WTC11 (cell line): ENCODE measurements at regions not wholly inside any gene's neighbourhood (a gene's known extent, or its start where the extent isn't known, plus 50 kb on each side); places are given as distances from the start of the nearest gene placed in this dataset.

Experiments
- ATAC-seq: fragments of 200-7000 bp; cut with Tn5 transposase; 2 replicates; pipeline ENCODE4 v1.10.0; 2021; ENCODE audit warnings: mild to moderate bottlenecking, moderate library complexity
- CTCF ChIA-PET: fragments of 300-600 bp; sonication (Branson Sonifier 250); formaldehyde crosslinking; loops from one replicate; lab custom pipeline; 2021; ENCODE audit warnings: antibody characterized with exemption; lab: Charles Lee
- POLR2A ChIA-PET: fragments of 350-600 bp; sonication (Branson Sonifier 250); formaldehyde crosslinking; loops from one replicate; lab custom pipeline; 2021; ENCODE audit warnings: antibody characterized with exemption; lab: Charles Lee
- DNase-seq: peaks from one replicate; pipeline ENCODE4 v3.0.0; 2021; ENCODE audit warnings: low spot score
- H3K27ac Mint-ChIP-seq: 2 replicates; pipeline ENCODE4 v1.8.0; 2021; ENCODE audit warnings: mixed read lengths
- H3K27me3 Mint-ChIP-seq: 2 replicates; pipeline ENCODE4 v1.8.0; 2021; ENCODE audit warnings: low read depth, mild to moderate bottlenecking, moderate library complexity, mixed read lengths
- H3K36me3 Mint-ChIP-seq: 2 replicates; pipeline ENCODE4 v1.8.0; 2021; ENCODE audit warnings: mixed read lengths
- H3K4me1 Mint-ChIP-seq: 2 replicates; pipeline ENCODE4 v1.8.0; 2022; ENCODE audit warnings: mixed read lengths
- H3K4me3 Mint-ChIP-seq: 2 replicates; pipeline ENCODE4 v1.8.0; 2021; ENCODE audit warnings: mild to moderate bottlenecking, moderate library complexity, mixed read lengths
- H3K9me3 Mint-ChIP-seq: 2 replicates; pipeline ENCODE4 v1.8.0; 2021; ENCODE audit warnings: mixed read lengths
- CREM ChIP-seq: sonication (generic); formaldehyde crosslinking; IDR thresholded peaks from 2 replicates; pipeline ENCODE4 v1.8.1; 2022; ENCODE audit warnings: mild to moderate bottlenecking, missing genetic modification reagents, moderate library complexity
- ELF4 ChIP-seq: sonication (generic); formaldehyde crosslinking; IDR thresholded peaks from 2 replicates; pipeline ENCODE4 v1.8.1; 2022; ENCODE audit warnings: low read depth, mild to moderate bottlenecking, moderate library complexity, missing genetic modification reagents
- GABPB1 ChIP-seq: sonication (generic); formaldehyde crosslinking; IDR thresholded peaks from 2 replicates; pipeline ENCODE4 v1.8.1; 2023; ENCODE audit warnings: mild to moderate bottlenecking, missing genetic modification reagents
- NR1H2 ChIP-seq: sonication (generic); formaldehyde crosslinking; IDR thresholded peaks from 2 replicates; pipeline ENCODE4 v1.9.0; 2021; ENCODE audit warnings: mild to moderate bottlenecking, moderate library complexity, missing genetic modification reagents
- OVOL2 ChIP-seq: fragments of 250-450 bp; sonication (Bioruptor Pico); IDR thresholded peaks from 2 replicates; pipeline ENCODE4 v1.9.0; 2021; ENCODE audit warnings: mild to moderate bottlenecking, borderline replicate concordance
- PRRX2 ChIP-seq: fragments of 250-450 bp; sonication (Bioruptor Pico); IDR thresholded peaks from 2 replicates; pipeline ENCODE4 v1.8.0; 2021; ENCODE audit warnings: mild to moderate bottlenecking
- SP1 ChIP-seq: sonication (generic); formaldehyde crosslinking; conservative IDR thresholded peaks from 2 replicates; pipeline ENCODE4 v1.8.1; 2022; ENCODE audit warnings: missing genetic modification reagents
- TEAD1 ChIP-seq: sonication (generic); formaldehyde crosslinking; IDR thresholded peaks from 2 replicates; pipeline ENCODE4 v1.8.0; 2022; ENCODE audit warnings: mild to moderate bottlenecking, missing genetic modification reagents
- TEAD4 ChIP-seq: sonication (generic); formaldehyde crosslinking; IDR thresholded peaks from 2 replicates; pipeline ENCODE4 v1.8.0; 2022; ENCODE audit warnings: mild to moderate bottlenecking, missing genetic modification reagents
- ZNF232 ChIP-seq: sonication (generic); formaldehyde crosslinking; IDR thresholded peaks from 2 replicates; pipeline ENCODE4 v1.8.0; 2022; ENCODE audit warnings: mild to moderate bottlenecking, missing genetic modification reagents
- ZNF317 ChIP-seq: sonication (generic); formaldehyde crosslinking; IDR thresholded peaks from 2 replicates; pipeline ENCODE4 v1.8.1; 2023; ENCODE audit warnings: low read depth, mild to moderate bottlenecking, moderate library complexity, missing genetic modification reagents, borderline replicate concordance
- ZNF423 ChIP-seq: fragments of 250-450 bp; sonication (Bioruptor Pico); IDR thresholded peaks from 2 replicates; pipeline ENCODE4 v2.1.2; 2022; ENCODE audit warnings: mild to moderate bottlenecking, moderate library complexity
- TF ChIP-seq, protein P1 (sequence below): fragments of 250-450 bp; sonication (Bioruptor Pico); IDR thresholded peaks from 2 replicates; pipeline ENCODE4 v1.9.0; 2021; ENCODE audit warnings: moderate library complexity, mild to moderate bottlenecking, inconsistent platforms, borderline replicate concordance
- TF ChIP-seq, protein P2 (sequence below): sonication (generic); formaldehyde crosslinking; IDR thresholded peaks from 2 replicates; pipeline ENCODE4 v1.8.1; 2023; ENCODE audit warnings: mild to moderate bottlenecking, missing genetic modification reagents, moderate library complexity
- TF ChIP-seq, protein P3 (sequence below): sonication (generic); formaldehyde crosslinking; IDR thresholded peaks from 2 replicates; pipeline ENCODE4 v1.8.1; 2022; ENCODE audit warnings: mild to moderate bottlenecking, missing genetic modification reagents, moderate library complexity, borderline replicate concordance
- TF ChIP-seq, protein P4 (sequence below): sonication (generic); formaldehyde crosslinking; IDR thresholded peaks from 2 replicates; pipeline ENCODE4 v1.8.0; 2023; ENCODE audit warnings: missing genetic modification reagents, mild to moderate bottlenecking, borderline replicate concordance
- TF ChIP-seq, protein P5 (sequence below): fragments of 250-450 bp; sonication (Bioruptor Pico); conservative IDR thresholded peaks from 2 replicates; pipeline ENCODE4 v1.9.0; 2021; ENCODE audit warnings: mild to moderate bottlenecking
- TF ChIP-seq, protein P6 (sequence below): fragments of 250-450 bp; sonication (Bioruptor Pico); IDR thresholded peaks from 2 replicates; pipeline ENCODE4 v1.9.0; 2021; ENCODE audit warnings: mild to moderate bottlenecking
- TF ChIP-seq, protein P7 (sequence below): sonication (generic); formaldehyde crosslinking; IDR thresholded peaks from 2 replicates; pipeline ENCODE4 v1.8.1; 2022; ENCODE audit warnings: low read depth, mild to moderate bottlenecking, moderate library complexity, missing genetic modification reagents, borderline replicate concordance

DNA sequence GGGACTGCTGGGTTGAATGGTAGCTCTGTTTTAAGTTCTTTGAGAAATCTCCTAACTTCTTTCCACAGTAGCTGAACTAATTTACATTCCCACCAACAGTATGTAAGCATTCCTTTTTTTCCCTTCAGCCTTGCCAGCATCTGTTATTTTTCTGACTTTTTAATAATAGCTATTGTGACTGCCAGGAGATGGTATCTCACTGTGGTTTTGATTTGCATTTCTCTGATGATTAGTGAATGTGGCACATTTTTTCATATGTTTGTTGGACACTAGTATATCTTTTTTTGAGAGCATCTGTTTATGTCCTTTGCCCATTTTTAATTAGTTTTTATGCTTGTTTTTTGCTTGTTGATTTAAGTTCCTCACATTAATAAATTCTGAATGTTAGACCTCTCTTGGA, 990.8 kb downstream of the GATA3 start:
- Mint-ChIP-seq H3K36me3 (no peaks in the 10 kb centered on the region), H3K27ac (no peak overlapping the region), H3K4me1 (no peaks in the 10 kb centered on the region), H3K4me3 (no peak overlapping the region), H3K9me3 (peaks cover 24% of the 10 kb centered on the region), H3K27me3 (no peaks in the 10 kb centered on the region)
- DNase-seq, result no peak
- CTCF ChIA-PET, result no interaction called here
- no peak for ATAC-seq
- POLR2A ChIA-PET, result no interaction called here
- TF ChIP-seq, protein P1, sequence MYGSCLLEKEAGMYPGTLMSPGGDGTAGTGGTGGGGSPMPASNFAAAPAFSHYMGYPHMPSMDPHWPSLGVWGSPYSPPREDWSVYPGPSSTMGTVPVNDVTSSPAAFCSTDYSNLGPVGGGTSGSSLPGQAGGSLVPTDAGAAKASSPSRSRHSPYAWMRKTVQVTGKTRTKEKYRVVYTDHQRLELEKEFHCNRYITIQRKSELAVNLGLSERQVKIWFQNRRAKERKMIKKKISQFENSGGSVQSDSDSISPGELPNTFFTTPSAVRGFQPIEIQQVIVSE (CRISPR knock-in tag), result no peak
- TF ChIP-seq ZNF317 (CRISPR knock-in tag) (peak; percentile 71), ZNF232 (no peak)

DNA sequence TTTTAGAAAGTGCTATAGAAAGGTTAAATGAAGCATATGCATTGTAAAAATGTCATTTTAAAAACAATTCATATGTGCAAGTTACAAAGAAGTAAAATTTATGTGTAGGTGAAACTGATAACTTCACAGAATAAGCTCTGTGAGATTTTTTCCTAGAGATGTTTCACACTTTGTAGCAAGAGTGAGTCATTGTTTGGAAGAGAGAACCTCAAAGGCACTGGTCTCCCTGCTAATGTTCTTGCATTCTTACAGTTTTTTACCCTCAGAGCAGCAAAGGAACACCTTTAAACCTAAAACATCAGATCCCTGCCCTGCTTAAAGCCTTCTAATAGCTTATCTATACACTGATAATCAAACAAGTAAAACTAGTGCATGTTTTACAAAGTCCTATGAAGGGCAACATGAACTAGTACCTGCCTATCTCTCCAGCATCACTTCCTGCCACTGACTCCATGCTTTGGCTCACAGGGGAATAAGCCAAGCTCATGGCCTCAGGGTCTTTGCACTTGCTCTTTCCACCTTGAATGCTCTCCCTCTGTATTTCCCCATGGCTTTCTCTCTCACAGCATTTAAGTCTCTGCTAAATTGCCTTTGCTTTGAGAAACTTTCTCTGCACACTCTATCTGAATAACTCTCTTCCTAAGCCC, 997.0 kb downstream of the GATA3 start:
- ChIA-PET POLR2A (no interaction called here), CTCF (no interaction called here)
- DNase-seq (no peak), ATAC-seq (no peak)
- no peaks in the 10 kb centered on the region for H3K4me1 Mint-ChIP-seq
- H3K27ac Mint-ChIP-seq, result no peak overlapping the region
- no peaks in the 10 kb centered on the region for H3K27me3 Mint-ChIP-seq
- H3K4me3 Mint-ChIP-seq, result no peak overlapping the region
- peaks cover 27% of the 10 kb centered on the region for H3K9me3 Mint-ChIP-seq
- H3K36me3 Mint-ChIP-seq, result no peaks in the 10 kb centered on the region
- TF ChIP-seq ZNF423 (CRISPR knock-in tag) (no peak), NR1H2 (no peak), TEAD1 (CRISPR knock-in tag) (no peak), ELF4 (CRISPR knock-in tag) (no peak), GABPB1 (no peak), SP1 (no peak), ZNF317 (CRISPR knock-in tag) (no peak), OVOL2 (CRISPR knock-in tag) (no peak), CREM (CRISPR knock-in tag) (no peak), TEAD4 (CRISPR knock-in tag) (no peak), PRRX2 (CRISPR knock-in tag) (no peak)
- TF ChIP-seq, protein P2, sequence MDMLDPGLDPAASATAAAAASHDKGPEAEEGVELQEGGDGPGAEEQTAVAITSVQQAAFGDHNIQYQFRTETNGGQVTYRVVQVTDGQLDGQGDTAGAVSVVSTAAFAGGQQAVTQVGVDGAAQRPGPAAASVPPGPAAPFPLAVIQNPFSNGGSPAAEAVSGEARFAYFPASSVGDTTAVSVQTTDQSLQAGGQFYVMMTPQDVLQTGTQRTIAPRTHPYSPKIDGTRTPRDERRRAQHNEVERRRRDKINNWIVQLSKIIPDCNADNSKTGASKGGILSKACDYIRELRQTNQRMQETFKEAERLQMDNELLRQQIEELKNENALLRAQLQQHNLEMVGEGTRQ (CRISPR knock-in tag), result no peak
- TF ChIP-seq, protein P3, sequence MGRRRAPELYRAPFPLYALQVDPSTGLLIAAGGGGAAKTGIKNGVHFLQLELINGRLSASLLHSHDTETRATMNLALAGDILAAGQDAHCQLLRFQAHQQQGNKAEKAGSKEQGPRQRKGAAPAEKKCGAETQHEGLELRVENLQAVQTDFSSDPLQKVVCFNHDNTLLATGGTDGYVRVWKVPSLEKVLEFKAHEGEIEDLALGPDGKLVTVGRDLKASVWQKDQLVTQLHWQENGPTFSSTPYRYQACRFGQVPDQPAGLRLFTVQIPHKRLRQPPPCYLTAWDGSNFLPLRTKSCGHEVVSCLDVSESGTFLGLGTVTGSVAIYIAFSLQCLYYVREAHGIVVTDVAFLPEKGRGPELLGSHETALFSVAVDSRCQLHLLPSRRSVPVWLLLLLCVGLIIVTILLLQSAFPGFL, result no peak
- TF ChIP-seq, protein P4, sequence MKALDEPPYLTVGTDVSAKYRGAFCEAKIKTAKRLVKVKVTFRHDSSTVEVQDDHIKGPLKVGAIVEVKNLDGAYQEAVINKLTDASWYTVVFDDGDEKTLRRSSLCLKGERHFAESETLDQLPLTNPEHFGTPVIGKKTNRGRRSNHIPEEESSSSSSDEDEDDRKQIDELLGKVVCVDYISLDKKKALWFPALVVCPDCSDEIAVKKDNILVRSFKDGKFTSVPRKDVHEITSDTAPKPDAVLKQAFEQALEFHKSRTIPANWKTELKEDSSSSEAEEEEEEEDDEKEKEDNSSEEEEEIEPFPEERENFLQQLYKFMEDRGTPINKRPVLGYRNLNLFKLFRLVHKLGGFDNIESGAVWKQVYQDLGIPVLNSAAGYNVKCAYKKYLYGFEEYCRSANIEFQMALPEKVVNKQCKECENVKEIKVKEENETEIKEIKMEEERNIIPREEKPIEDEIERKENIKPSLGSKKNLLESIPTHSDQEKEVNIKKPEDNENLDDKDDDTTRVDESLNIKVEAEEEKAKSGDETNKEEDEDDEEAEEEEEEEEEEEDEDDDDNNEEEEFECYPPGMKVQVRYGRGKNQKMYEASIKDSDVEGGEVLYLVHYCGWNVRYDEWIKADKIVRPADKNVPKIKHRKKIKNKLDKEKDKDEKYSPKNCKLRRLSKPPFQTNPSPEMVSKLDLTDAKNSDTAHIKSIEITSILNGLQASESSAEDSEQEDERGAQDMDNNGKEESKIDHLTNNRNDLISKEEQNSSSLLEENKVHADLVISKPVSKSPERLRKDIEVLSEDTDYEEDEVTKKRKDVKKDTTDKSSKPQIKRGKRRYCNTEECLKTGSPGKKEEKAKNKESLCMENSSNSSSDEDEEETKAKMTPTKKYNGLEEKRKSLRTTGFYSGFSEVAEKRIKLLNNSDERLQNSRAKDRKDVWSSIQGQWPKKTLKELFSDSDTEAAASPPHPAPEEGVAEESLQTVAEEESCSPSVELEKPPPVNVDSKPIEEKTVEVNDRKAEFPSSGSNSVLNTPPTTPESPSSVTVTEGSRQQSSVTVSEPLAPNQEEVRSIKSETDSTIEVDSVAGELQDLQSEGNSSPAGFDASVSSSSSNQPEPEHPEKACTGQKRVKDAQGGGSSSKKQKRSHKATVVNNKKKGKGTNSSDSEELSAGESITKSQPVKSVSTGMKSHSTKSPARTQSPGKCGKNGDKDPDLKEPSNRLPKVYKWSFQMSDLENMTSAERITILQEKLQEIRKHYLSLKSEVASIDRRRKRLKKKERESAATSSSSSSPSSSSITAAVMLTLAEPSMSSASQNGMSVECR, result no peak
- TF ChIP-seq, protein P5, sequence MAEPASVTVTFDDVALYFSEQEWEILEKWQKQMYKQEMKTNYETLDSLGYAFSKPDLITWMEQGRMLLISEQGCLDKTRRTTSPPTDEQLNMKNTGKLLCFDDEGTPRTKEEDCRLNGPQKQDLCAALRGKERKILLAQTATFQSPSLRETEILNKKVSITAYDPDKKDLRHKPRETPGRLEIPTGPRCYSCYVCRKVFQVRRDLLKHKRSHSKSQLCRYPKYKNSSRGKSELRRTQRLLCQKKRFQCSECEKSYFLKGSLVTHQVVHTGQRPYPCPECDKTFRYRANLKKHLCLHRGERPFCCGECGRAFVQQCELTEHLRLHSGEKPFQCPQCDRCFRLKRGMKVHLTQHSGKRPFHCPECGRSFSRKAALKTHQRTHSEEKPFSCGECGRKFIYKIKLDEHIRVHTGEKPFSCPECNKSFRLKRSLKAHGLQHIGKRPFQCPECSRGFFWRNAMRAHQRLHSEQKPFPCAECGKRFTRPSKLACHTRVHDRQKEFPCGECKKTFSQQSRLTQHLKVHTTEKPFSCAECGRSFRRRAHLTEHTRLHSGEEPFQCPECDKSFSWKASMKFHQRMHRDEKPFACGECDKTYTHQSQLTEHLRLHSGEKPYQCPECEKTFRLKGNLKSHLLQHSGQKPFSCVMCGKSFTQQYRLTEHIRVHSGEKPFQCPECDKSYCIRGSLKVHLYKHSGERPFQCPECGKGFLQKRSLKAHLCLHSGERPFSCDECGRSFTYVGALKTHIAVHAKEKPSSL (CRISPR knock-in tag), result no peak
- TF ChIP-seq, protein P6, sequence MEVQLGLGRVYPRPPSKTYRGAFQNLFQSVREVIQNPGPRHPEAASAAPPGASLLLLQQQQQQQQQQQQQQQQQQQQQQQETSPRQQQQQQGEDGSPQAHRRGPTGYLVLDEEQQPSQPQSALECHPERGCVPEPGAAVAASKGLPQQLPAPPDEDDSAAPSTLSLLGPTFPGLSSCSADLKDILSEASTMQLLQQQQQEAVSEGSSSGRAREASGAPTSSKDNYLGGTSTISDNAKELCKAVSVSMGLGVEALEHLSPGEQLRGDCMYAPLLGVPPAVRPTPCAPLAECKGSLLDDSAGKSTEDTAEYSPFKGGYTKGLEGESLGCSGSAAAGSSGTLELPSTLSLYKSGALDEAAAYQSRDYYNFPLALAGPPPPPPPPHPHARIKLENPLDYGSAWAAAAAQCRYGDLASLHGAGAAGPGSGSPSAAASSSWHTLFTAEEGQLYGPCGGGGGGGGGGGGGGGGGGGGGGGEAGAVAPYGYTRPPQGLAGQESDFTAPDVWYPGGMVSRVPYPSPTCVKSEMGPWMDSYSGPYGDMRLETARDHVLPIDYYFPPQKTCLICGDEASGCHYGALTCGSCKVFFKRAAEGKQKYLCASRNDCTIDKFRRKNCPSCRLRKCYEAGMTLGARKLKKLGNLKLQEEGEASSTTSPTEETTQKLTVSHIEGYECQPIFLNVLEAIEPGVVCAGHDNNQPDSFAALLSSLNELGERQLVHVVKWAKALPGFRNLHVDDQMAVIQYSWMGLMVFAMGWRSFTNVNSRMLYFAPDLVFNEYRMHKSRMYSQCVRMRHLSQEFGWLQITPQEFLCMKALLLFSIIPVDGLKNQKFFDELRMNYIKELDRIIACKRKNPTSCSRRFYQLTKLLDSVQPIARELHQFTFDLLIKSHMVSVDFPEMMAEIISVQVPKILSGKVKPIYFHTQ (CRISPR knock-in tag), result no peak
- TF ChIP-seq, protein P7, sequence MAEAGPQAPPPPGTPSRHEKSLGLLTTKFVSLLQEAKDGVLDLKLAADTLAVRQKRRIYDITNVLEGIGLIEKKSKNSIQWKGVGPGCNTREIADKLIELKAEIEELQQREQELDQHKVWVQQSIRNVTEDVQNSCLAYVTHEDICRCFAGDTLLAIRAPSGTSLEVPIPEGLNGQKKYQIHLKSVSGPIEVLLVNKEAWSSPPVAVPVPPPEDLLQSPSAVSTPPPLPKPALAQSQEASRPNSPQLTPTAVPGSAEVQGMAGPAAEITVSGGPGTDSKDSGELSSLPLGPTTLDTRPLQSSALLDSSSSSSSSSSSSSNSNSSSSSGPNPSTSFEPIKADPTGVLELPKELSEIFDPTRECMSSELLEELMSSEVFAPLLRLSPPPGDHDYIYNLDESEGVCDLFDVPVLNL (CRISPR knock-in tag), result no peak
